GM20000 (cell line): ENCODE measurements at regions not wholly inside any gene's neighbourhood (a gene's known extent, or its start where the extent isn't known, plus 50 kb on each side); places are given as distances from the start of the nearest gene placed in this dataset.

Source experiments
- DNase-seq: peaks from one replicate; pipeline ENCODE4 v3.0.0; 2012; ENCODE audit warnings: low spot score
- CTCF ChIP-seq: IDR thresholded peaks from 2 replicates; pipeline ENCODE4 v1.5.1; 2012; ENCODE audit warnings: mild to moderate bottlenecking, control low read depth; ENCODE audit errors: extremely low read depth, missing control alignments

GRCh38 chr9:28272127-28272526 is 698.8 kb upstream of the C9orf72 start:
- no peak for TF ChIP-seq CTCF
- DNase-seq = no peak

- DNase-seq = no peak
- TF ChIP-seq CTCF = no peak
These were observed 714.2 kb upstream of the C9orf72 start for GRCh38 chr9:28287455-28287854.

- TF ChIP-seq CTCF = no peak
- DNase-seq = no peak
These were observed 716.5 kb upstream of the C9orf72 start for GRCh38 chr9:28289746-28290145.

- DNase-seq = no peak
These were observed 720.2 kb upstream of the C9orf72 start for GRCh38 chr9:28293369-28294090.

GRCh38 chr9:28301281-28301680 is 728.0 kb upstream of the C9orf72 start:
- TF ChIP-seq CTCF = no peak
- no peak for DNase-seq

More at GRCh38 chr9:28293369-28294090, 720.2 kb upstream of the C9orf72 start:
- no peak for TF ChIP-seq CTCF

GRCh38 chr9:28317745-28318144 is 744.5 kb upstream of the C9orf72 start:
- TF ChIP-seq CTCF = no peak
- DNase-seq = no peak

GRCh38 chr9:28318515-28318914 is 745.2 kb upstream of the C9orf72 start:
- TF ChIP-seq CTCF = no peak
- DNase-seq = no peak
